Suprapubic skin (tissue), 4 donors: ENCODE measurements at regions not wholly inside any gene's neighbourhood (a gene's known extent, or its start where the extent isn't known, plus 50 kb on each side); places are given as distances from the start of the nearest gene placed in this dataset.

Source experiments
- DNase-seq, 2 donors: peaks; one replicate each; pipeline ENCODE4 v3.0.0-alpha.2; 2019; ENCODE audit warnings: low spot score in 2 of 2
- H3K27ac ChIP-seq: fragments of 200-600 bp; sonication (generic); one replicate; pipeline ENCODE4 v1.5.1; 2019
- H3K27me3 ChIP-seq: fragments of 200-600 bp; sonication (generic); one replicate; pipeline ENCODE4 v1.5.1; 2019
- H3K36me3 ChIP-seq: fragments of 200-600 bp; sonication (generic); one replicate; pipeline ENCODE4 v1.5.1; 2019
- H3K4me1 ChIP-seq: fragments of 200-600 bp; sonication (generic); one replicate; pipeline ENCODE4 v1.5.1; 2019
- H3K4me3 ChIP-seq: fragments of 200-600 bp; sonication (generic); one replicate; pipeline ENCODE4 v1.5.1; 2019; ENCODE audit warnings: mild to moderate bottlenecking
- H3K9me3 ChIP-seq: fragments of 200-600 bp; sonication (generic); one replicate; pipeline ENCODE4 v1.5.1; 2019
- CTCF ChIP-seq, 2 donors: fragments of 200-600 bp in 1 of 2; fragments of 450-650 bp in 1 of 2; sonication (generic) in 1 of 2; IDR thresholded peaks; one replicate each; pipeline ENCODE4 v1.5.1; 2016 to 2019; ENCODE audit warnings: antibody characterized with exemption in 2 of 2, mild to moderate bottlenecking in 1 of 2, moderate library complexity in 1 of 2
- EP300 ChIP-seq: sonication (generic); formaldehyde crosslinking; IDR thresholded peaks from one replicate; pipeline ENCODE4 v1.6.1; 2017; ENCODE audit warnings: antibody characterized with exemption
- POLR2A ChIP-seq, 2 donors: fragments of 450-650 bp; IDR thresholded peaks; one replicate each; pipeline ENCODE4 v1.6.1; 2017; ENCODE audit warnings: antibody characterized with exemption in 2 of 2, mild to moderate bottlenecking in 2 of 2, moderate library complexity in 2 of 2
- POLR2AphosphoS5 ChIP-seq, 3 donors: sonication (generic); formaldehyde crosslinking; IDR thresholded peaks; one replicate each; pipeline ENCODE4 v1.6.1; 2017; ENCODE audit warnings: antibody characterized with exemption in 3 of 3
- WGBS: methylation state at CpG from one replicate; pipeline ENCODE4 v1.1.5; 2018; 5-methylcytosine and 5-hydroxymethylcytosine counted together

- no peaks in the 10 kb centered on the region for H3K27me3 ChIP-seq
- peaks cover 6% of the 10 kb centered on the region for H3K4me1 ChIP-seq
- no peak for TF ChIP-seq POLR2AphosphoS5 (IDR thresholded peaks at IDR 0.05)
- no peak for DNase-seq
- 87% methylated on average over 3 of the region's 3 CpGs for WGBS
- H3K4me3 ChIP-seq = no peak overlapping the region
- H3K36me3 ChIP-seq = no peaks in the 10 kb centered on the region
- H3K27ac ChIP-seq = no peak overlapping the region
- H3K9me3 ChIP-seq = no peaks in the 10 kb centered on the region
These were observed 437.3 kb upstream of the ZNF507 start for GRCh38 chr19:31908080-31908479.

GRCh38 chr19:31908496-31909225, 436.7 kb upstream of the ZNF507 start:
- 70% methylated on average over 7 of the region's 10 CpGs for WGBS
- H3K4me1 ChIP-seq = peaks cover 6% of the 10 kb centered on the region
- no peaks in the 10 kb centered on the region for H3K27me3 ChIP-seq
- H3K4me3 ChIP-seq = no peak overlapping the region
- no peaks in the 10 kb centered on the region for H3K9me3 ChIP-seq
- no peak overlapping the region for H3K27ac ChIP-seq
- TF ChIP-seq POLR2A (IDR thresholded peaks at IDR 0.05) (no peak), POLR2AphosphoS5 (IDR thresholded peaks at IDR 0.05) (no peak), EP300 (no peak), CTCF (IDR thresholded peaks at IDR 0.05) (no peak)
- H3K36me3 ChIP-seq = no peaks in the 10 kb centered on the region
- DNase-seq = no peak

DNA sequence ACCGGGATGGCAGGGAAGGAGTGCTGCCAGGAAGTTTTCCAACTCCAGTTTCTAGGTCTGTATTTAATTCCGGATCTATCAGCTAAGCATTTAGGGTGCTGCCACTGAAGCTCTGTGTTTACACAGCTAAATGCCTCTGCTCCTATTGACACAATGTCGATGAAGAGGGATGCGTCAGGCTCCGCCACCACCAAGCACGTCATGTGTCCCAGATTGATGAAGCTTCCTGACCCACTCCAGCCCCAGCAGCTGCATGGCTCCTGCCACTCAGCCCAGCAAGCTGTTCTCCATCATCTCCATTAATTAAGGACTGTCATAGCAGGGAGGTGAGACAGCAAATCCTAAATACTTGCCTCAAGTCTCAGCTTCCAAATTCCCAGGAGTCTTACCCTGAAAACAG, 435.2 kb upstream of the ZNF507 start:
- Histone ChIP-seq H3K4me3 (no peak overlapping the region), H3K9me3 (no peaks in the 10 kb centered on the region), H3K27me3 (no peaks in the 10 kb centered on the region), H3K36me3 (no peaks in the 10 kb centered on the region), H3K27ac (no peak overlapping the region), H3K4me1 (peaks cover 6% of the 10 kb centered on the region)
- no peak for DNase-seq
- WGBS = 65% methylated on average over 6 of the region's 6 CpGs
- TF ChIP-seq POLR2A (IDR thresholded peaks at IDR 0.05) (no peak), POLR2AphosphoS5 (IDR thresholded peaks at IDR 0.05) (no peak), CTCF (IDR thresholded peaks at IDR 0.05) (no peak), EP300 (no peak)

DNA sequence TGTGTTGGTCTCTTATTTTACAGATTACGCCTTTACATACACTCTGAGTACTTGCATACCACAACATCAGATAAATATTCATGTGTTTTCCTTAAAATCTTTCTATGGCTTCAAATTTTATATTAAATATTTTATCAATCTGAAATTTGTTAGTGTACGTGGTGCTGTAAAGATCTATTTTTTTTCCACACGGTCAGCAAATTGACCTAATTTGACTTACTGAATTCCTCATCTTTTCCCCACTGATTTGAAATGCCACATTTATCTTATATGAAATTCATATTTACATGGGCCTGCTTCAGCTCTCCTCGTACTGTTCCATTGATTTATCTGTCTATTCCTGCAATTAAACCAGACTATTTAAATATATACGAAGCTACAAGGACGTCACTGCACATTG, 433.8 kb upstream of the ZNF507 start:
- 76% methylated on average over 6 of the region's 6 CpGs for WGBS
- no peaks in the 10 kb centered on the region for H3K27me3 ChIP-seq
- H3K9me3 ChIP-seq = no peaks in the 10 kb centered on the region
- TF ChIP-seq POLR2AphosphoS5 (IDR thresholded peaks at IDR 0.05) = no peak
- TF ChIP-seq EP300 = no peak
- no peak for TF ChIP-seq CTCF (IDR thresholded peaks at IDR 0.05)
- TF ChIP-seq POLR2A (IDR thresholded peaks at IDR 0.05) = no peak
- DNase-seq = no peak
- no peaks in the 10 kb centered on the region for H3K36me3 ChIP-seq
- H3K4me3 ChIP-seq = no peak overlapping the region
- H3K4me1 ChIP-seq = no peaks in the 10 kb centered on the region
- no peak overlapping the region for H3K27ac ChIP-seq

DNA sequence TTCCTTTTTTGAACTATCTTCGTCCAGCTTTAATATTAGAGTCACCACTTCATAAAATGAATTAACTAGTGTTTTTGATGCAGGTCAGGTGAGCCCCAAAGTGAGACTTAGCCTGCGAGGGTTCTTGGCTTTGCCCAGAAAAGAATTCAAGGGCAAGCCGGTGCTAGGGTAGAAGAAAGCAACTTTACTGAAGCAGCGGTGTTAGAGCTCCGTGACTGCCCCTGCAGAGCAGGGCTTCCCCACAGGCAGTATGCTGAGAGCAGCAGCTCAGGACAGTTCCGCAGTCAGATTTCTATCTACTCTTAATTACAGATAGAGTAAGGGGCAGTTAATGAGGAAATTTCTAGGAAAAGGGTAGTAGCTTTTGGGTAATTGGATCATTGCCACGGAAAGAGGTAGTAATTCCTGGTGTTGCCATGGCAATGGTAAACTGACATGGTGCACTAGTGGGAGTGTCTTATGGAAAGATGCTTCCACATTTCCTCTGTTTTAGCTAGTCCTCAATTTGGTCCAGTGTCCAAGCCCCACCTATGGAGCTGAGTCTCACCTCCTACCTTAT, 432.2 kb upstream of the ZNF507 start:
- TF ChIP-seq EP300 = no peak
- no peak for TF ChIP-seq CTCF (IDR thresholded peaks at IDR 0.05)
- no peak for TF ChIP-seq POLR2AphosphoS5 (IDR thresholded peaks at IDR 0.05)
- TF ChIP-seq POLR2A (IDR thresholded peaks at IDR 0.05) = no peak
- Histone ChIP-seq H3K27me3 (no peaks in the 10 kb centered on the region), H3K9me3 (no peaks in the 10 kb centered on the region), H3K4me1 (no peaks in the 10 kb centered on the region), H3K4me3 (no peak overlapping the region), H3K27ac (no peak overlapping the region), H3K36me3 (no peaks in the 10 kb centered on the region)
- WGBS = 46% methylated on average over 7 of the region's 7 CpGs
- no peak for DNase-seq
